Gastroesophageal sphincter (tissue), 4 donors: ENCODE measurements at regions not wholly inside any gene's neighbourhood (a gene's known extent, or its start where the extent isn't known, plus 50 kb on each side); places are given as distances from the start of the nearest gene placed in this dataset.

Source experiments
- ATAC-seq: fragments of 150-250 bp; one replicate; pipeline ENCODE4 v1.9.1; 2016; ENCODE audit warnings: mild to moderate bottlenecking, moderate library complexity
- H3K27ac ChIP-seq, 4 donors: fragments of 200-600 bp; sonication (generic) in 3 of 4; 1 replicate in 3 of 4; 2 replicates in 1 of 4; pipeline ENCODE4 v1.5.1; 2016 to 2019
- H3K27me3 ChIP-seq: fragments of 200-600 bp; sonication (generic); one replicate; pipeline ENCODE4 v1.5.1; 2019
- H3K36me3 ChIP-seq, 2 donors: fragments of 200-600 bp; sonication (generic); one replicate each; pipeline ENCODE4 v1.5.1; 2019; ENCODE audit warnings: control low read depth in 1 of 2
- H3K4me1 ChIP-seq, 3 donors: fragments of 200-600 bp; sonication (generic); 1 replicate in 2 of 3; 2 replicates in 1 of 3; pipeline ENCODE4 v1.5.1; 2016 to 2019; ENCODE audit warnings: control low read depth in 2 of 3
- H3K4me3 ChIP-seq, 2 donors: fragments of 200-600 bp; sonication (generic); one replicate each; pipeline ENCODE4 v1.5.1; 2019; ENCODE audit warnings: mild to moderate bottlenecking in 1 of 2, moderate library complexity in 1 of 2
- H3K9me3 ChIP-seq, 3 donors: fragments of 200-600 bp; sonication (generic); one replicate each; pipeline ENCODE4 v1.5.1; 2017 to 2019; ENCODE audit warnings: control low read depth in 2 of 3
- EP300 ChIP-seq: sonication (generic); formaldehyde crosslinking; IDR thresholded peaks from one replicate; pipeline ENCODE4 v1.6.1; 2017; ENCODE audit warnings: antibody characterized with exemption, mild to moderate bottlenecking
- POLR2A ChIP-seq, 2 donors: fragments of 450-650 bp; IDR thresholded peaks; one replicate each; pipeline ENCODE4 v1.6.1; 2017; ENCODE audit warnings: antibody characterized with exemption in 2 of 2, mild to moderate bottlenecking in 2 of 2, moderate library complexity in 1 of 2
- POLR2AphosphoS5 ChIP-seq: sonication (generic); formaldehyde crosslinking; IDR thresholded peaks from one replicate; pipeline ENCODE4 v1.6.1; 2017; ENCODE audit warnings: antibody characterized with exemption
- WGBS, 2 donors: methylation state at CpG; one replicate each; pipeline ENCODE4 v1.1.5; 2018; ENCODE audit warnings: low coverage in 1 of 2; 5-methylcytosine and 5-hydroxymethylcytosine counted together
- TF ChIP-seq, protein P1 (sequence below), 4 experiments: fragments of 200-600 bp in 2 of 4; fragments of 450-650 bp in 2 of 4; sonication (generic) in 1 of 4; IDR thresholded peaks; one replicate each; pipeline ENCODE4 v1.5.1; 2017 to 2019; ENCODE audit warnings: antibody characterized with exemption in 4 of 4, mild to moderate bottlenecking in 2 of 4, moderate library complexity in 2 of 4

DNA sequence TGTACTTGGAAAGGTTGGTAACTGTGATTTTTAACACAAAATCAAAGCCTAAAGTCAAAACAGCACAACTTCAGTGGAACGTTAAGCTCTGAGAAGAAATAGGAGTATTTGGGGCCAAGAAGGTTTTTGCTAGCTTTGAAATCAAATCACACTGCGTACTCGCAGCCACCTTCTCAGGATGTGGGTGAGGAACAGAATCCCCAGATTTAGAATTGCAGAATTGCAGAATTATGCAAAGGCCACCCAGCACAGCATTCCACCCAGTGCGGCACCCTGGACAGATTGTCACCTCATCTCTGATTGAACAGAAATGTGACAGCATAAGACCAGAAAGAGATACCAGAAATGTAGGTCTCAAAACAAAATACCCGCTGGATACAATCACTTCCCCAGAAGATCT lies 181.1 kb downstream of the DHX15 start:
- ATAC-seq = no peak
- no peaks in the 10 kb centered on the region for H3K27me3 ChIP-seq
- no peaks in the 10 kb centered on the region for H3K36me3 ChIP-seq
- no peaks in the 10 kb centered on the region for H3K9me3 ChIP-seq
- TF ChIP-seq POLR2A (IDR thresholded peaks at IDR 0.05) (no peak), POLR2AphosphoS5 (no peak), EP300 (no peak)
- TF ChIP-seq, protein P1, sequence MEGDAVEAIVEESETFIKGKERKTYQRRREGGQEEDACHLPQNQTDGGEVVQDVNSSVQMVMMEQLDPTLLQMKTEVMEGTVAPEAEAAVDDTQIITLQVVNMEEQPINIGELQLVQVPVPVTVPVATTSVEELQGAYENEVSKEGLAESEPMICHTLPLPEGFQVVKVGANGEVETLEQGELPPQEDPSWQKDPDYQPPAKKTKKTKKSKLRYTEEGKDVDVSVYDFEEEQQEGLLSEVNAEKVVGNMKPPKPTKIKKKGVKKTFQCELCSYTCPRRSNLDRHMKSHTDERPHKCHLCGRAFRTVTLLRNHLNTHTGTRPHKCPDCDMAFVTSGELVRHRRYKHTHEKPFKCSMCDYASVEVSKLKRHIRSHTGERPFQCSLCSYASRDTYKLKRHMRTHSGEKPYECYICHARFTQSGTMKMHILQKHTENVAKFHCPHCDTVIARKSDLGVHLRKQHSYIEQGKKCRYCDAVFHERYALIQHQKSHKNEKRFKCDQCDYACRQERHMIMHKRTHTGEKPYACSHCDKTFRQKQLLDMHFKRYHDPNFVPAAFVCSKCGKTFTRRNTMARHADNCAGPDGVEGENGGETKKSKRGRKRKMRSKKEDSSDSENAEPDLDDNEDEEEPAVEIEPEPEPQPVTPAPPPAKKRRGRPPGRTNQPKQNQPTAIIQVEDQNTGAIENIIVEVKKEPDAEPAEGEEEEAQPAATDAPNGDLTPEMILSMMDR (IDR thresholded peaks at IDR 0.05) = no peak
- H3K4me3 ChIP-seq = no peak overlapping the region
- H3K4me1 ChIP-seq = no peaks in the 10 kb centered on the region
- H3K27ac ChIP-seq = no peak overlapping the region
- WGBS, 2 donors = 94 to 97% methylated on average over 4 to 5 of the region's 5 CpGs

GRCh38 chr4:24400537-24400936 lies 183.8 kb downstream of the DHX15 start:
- 92 to 100% methylated on average over 1 to 3 of the region's 3 CpGs for WGBS, 2 donors
- no peaks in the 10 kb centered on the region for H3K4me1 ChIP-seq
- no peak for TF ChIP-seq POLR2A (IDR thresholded peaks at IDR 0.05)
- TF ChIP-seq POLR2AphosphoS5 = no peak
- TF ChIP-seq, protein P1 (IDR thresholded peaks at IDR 0.05) = no peak
- no peak for TF ChIP-seq EP300
- no peaks in the 10 kb centered on the region for H3K36me3 ChIP-seq
- no peaks in the 10 kb centered on the region for H3K27me3 ChIP-seq
- H3K27ac ChIP-seq = no peak overlapping the region
- no peak for ATAC-seq
- H3K9me3 ChIP-seq = no peaks in the 10 kb centered on the region
- H3K4me3 ChIP-seq = no peak overlapping the region

DNA sequence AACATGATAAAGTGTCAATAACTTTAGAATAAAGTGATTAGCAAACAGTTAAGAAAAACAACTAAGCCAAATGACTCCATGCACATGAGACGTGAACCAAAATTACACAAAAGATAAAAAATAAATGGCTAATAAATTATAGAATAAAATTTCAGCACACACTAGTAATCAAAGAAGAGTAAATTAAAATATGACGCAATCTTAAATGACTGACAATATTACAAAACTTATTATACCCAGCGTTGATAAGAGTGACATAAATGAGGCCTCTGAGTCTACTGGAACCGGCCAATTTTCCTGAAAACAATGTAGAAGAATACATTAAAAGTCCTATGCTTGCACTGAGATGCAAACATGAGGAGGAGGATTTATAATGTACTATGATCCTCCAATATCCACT lies 187.4 kb downstream of the DHX15 start:
- Histone ChIP-seq H3K4me1 (no peaks in the 10 kb centered on the region), H3K27me3 (no peaks in the 10 kb centered on the region), H3K36me3 (no peaks in the 10 kb centered on the region), H3K9me3 (no peaks in the 10 kb centered on the region), H3K27ac (no peak overlapping the region), H3K4me3 (no peak overlapping the region)
- ATAC-seq = no peak
- WGBS, 2 donors = 77 to 100% methylated on average over 4 of the region's 4 CpGs
- TF ChIP-seq EP300 = no peak
- no peak for TF ChIP-seq POLR2A (IDR thresholded peaks at IDR 0.05)
- no peak for TF ChIP-seq POLR2AphosphoS5
- TF ChIP-seq, protein P1 (IDR thresholded peaks at IDR 0.05) = no peak

DNA sequence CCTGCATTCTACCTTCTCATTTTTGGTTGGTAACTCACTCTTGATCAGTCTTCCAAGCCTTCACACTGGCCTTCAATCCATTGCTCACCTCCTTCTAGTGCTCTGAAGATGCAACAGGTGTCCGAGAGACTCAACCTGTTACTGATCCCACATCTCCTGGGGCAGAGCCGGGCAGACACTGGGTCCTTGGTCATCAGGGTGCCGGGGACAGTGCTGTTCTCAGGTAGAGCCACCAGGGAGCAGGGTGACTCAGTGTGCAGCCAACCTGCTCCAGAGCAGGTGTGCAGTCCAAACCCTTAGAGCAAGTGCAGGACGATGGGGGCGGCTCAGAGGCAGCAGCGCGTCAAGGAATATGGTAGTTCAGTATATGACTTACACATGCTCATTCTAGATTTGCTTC lies 188.4 kb downstream of the DHX15 start:
- ATAC-seq = no peak
- no peaks in the 10 kb centered on the region for H3K36me3 ChIP-seq
- H3K27me3 ChIP-seq = no peaks in the 10 kb centered on the region
- 100% methylated on average over 5 of the region's 7 CpGs; no CpG with 5 or more reads in 1 of the 2 donors for WGBS, 2 donors
- H3K4me1 ChIP-seq = no peaks in the 10 kb centered on the region
- H3K9me3 ChIP-seq = no peaks in the 10 kb centered on the region
- TF ChIP-seq POLR2A (IDR thresholded peaks at IDR 0.05) (no peak), POLR2AphosphoS5 (no peak)
- TF ChIP-seq, protein P1 (IDR thresholded peaks at IDR 0.05) = no peak
- no peak overlapping the region for H3K27ac ChIP-seq
- H3K4me3 ChIP-seq = no peak overlapping the region

GRCh38 chr4:24394041-24394440 lies 190.3 kb downstream of the DHX15 start:
- Histone ChIP-seq H3K4me3 (no peak overlapping the region), H3K4me1 (no peaks in the 10 kb centered on the region), H3K27ac (no peak overlapping the region), H3K27me3 (no peaks in the 10 kb centered on the region), H3K36me3 (no peaks in the 10 kb centered on the region), H3K9me3 (no peaks in the 10 kb centered on the region)
- WGBS, 2 donors = 80 to 81% methylated on average over 4 of the region's 4 CpGs
- TF ChIP-seq, protein P1 (IDR thresholded peaks at IDR 0.05) = no peak
- TF ChIP-seq EP300 (no peak), POLR2AphosphoS5 (no peak), POLR2A (IDR thresholded peaks at IDR 0.05) (no peak)
- no peak for ATAC-seq
